HG02678 (cell line): ENCODE measurements at regions not wholly inside any gene's neighbourhood (a gene's known extent, or its start where the extent isn't known, plus 50 kb on each side); places are given as distances from the start of the nearest gene placed in this dataset.
"Not testable (repeated sequence)": the region's sequence is repeated elsewhere in the genome, so short reads cannot be mapped to it uniquely, and the experiment has no call there.

Source experiments
- ATAC-seq: cut with Tn5 transposase; IDR thresholded peaks from one replicate; pipeline ENCODE4 v1.9.1; 2021; ENCODE audit warnings: mild to moderate bottlenecking, moderate library complexity; ENCODE audit not compliant: unreplicated experiment

- ATAC-seq: no peak
Measured at GRCh38 chr1:95863086-95863485, 629.1 kb downstream of the RWDD3 start.

GRCh38 chr1:95865769-95866168 is 631.8 kb downstream of the RWDD3 start:
- ATAC-seq: no peak

GRCh38 chr1:95876276-95876675 is 642.3 kb downstream of the RWDD3 start:
- ATAC-seq: no peak

GRCh38 chr1:95879498-95880050 is 645.6 kb downstream of the RWDD3 start:
- ATAC-seq: no peak

GRCh38 chr1:95888941-95889390 is 655.0 kb downstream of the RWDD3 start:
- ATAC-seq: no peak

- no peak for ATAC-seq
Measured at GRCh38 chr1:95889400-95889799, 655.4 kb downstream of the RWDD3 start.

- no peak for ATAC-seq
Measured at GRCh38 chr1:95893921-95894320, 659.9 kb downstream of the RWDD3 start.

- no peak for ATAC-seq
Measured at GRCh38 chr1:95903060-95903459, 669.0 kb downstream of the RWDD3 start.

GRCh38 chr1:95905818-95906395 is 671.9 kb downstream of the RWDD3 start:
- ATAC-seq: no peak

GRCh38 chr1:95911739-95912138 is 677.7 kb downstream of the RWDD3 start:
- ATAC-seq: not testable (repeated sequence)

GRCh38 chr1:95916616-95917015 is 682.6 kb downstream of the RWDD3 start:
- ATAC-seq: no peak

GRCh38 chr1:95924684-95925083 is 690.7 kb downstream of the RWDD3 start:
- ATAC-seq: no peak

GRCh38 chr1:95926331-95926730 is 692.3 kb downstream of the RWDD3 start:
- ATAC-seq: no peak

GRCh38 chr1:95927061-95927460 is 693.1 kb downstream of the RWDD3 start:
- no peak for ATAC-seq

GRCh38 chr1:95935719-95936118 is 701.7 kb downstream of the RWDD3 start:
- ATAC-seq: no peak

- no peak for ATAC-seq
Measured at GRCh38 chr1:95941121-95941798, 707.2 kb downstream of the RWDD3 start.

GRCh38 chr1:95948023-95948422 is 714.0 kb downstream of the RWDD3 start:
- ATAC-seq: no peak

GRCh38 chr1:95951371-95952102 is 717.5 kb downstream of the RWDD3 start:
- no peak for ATAC-seq

- ATAC-seq: no peak
Measured at GRCh38 chr1:95953015-95953414, 719.0 kb downstream of the RWDD3 start.

- no peak for ATAC-seq
Measured at GRCh38 chr1:95954585-95954984, 720.6 kb downstream of the RWDD3 start.

GRCh38 chr1:95956215-95956614 is 722.2 kb downstream of the RWDD3 start:
- no peak for ATAC-seq

- no peak for ATAC-seq
Measured at GRCh38 chr1:95957748-95958147, 723.7 kb downstream of the RWDD3 start.
